ENCODE measurements at regions not wholly inside any gene's neighbourhood (a gene's known extent, or its start where the extent isn't known, plus 50 kb on each side); places are given as distances from the start of the nearest gene placed in this dataset.
A peak's percentile ranks its signal among the peaks of the same experiment; 100 is the strongest.
"Not testable (repeated sequence)": the region's sequence is repeated elsewhere in the genome, so short reads cannot be mapped to it uniquely, and the experiment has no call there.

GRCh38 chr5:105885266-105885665 is 1785.5 kb downstream of the EFNA5 start:
- peak; percentile 67 for DNase-seq

GRCh38 chr5:105882956-105883481 is 1787.7 kb downstream of the EFNA5 start:
- DNase-seq: no peak

GRCh38 chr5:105878402-105878801 is 1792.3 kb downstream of the EFNA5 start:
- no peak for DNase-seq

- no peak for DNase-seq
Measured at GRCh38 chr5:105877592-105877991, 1793.1 kb downstream of the EFNA5 start.

GRCh38 chr5:105874316-105874715 is 1796.4 kb downstream of the EFNA5 start:
- DNase-seq: no peak

GRCh38 chr5:105872569-105873270 is 1798.0 kb downstream of the EFNA5 start:
- no peak for DNase-seq

GRCh38 chr5:105868038-105868780 is 1802.5 kb downstream of the EFNA5 start:
- no peak for DNase-seq

- DNase-seq: no peak
Measured at GRCh38 chr5:105865834-105866233, 1804.9 kb downstream of the EFNA5 start.

GRCh38 chr5:105859350-105859749 is 1811.4 kb downstream of the EFNA5 start:
- not testable (repeated sequence) for DNase-seq

- DNase-seq: peak; percentile 62
Measured at GRCh38 chr5:105849701-105850100, 1821.0 kb downstream of the EFNA5 start.

GRCh38 chr5:105840800-105841199 is 1829.9 kb downstream of the EFNA5 start:
- DNase-seq: no peak

GRCh38 chr5:105836887-105837286 is 1833.8 kb downstream of the EFNA5 start:
- DNase-seq: no peak

- peak; percentile 59 for DNase-seq
Measured at GRCh38 chr5:105836268-105836667, 1834.5 kb downstream of the EFNA5 start.

- no peak for DNase-seq
Measured at GRCh38 chr5:105828821-105829220, 1841.9 kb downstream of the EFNA5 start.

- DNase-seq: no peak
Measured at GRCh38 chr5:105821800-105822199, 1848.9 kb downstream of the EFNA5 start.

GRCh38 chr5:105817914-105818313 is 1852.8 kb downstream of the EFNA5 start:
- DNase-seq: no peak

- no peak for DNase-seq
Measured at GRCh38 chr5:105817416-105817815, 1853.3 kb downstream of the EFNA5 start.

GRCh38 chr5:105816961-105817360 is 1853.8 kb downstream of the EFNA5 start:
- DNase-seq: peak; percentile 82

GRCh38 chr5:105812304-105812703 is 1858.4 kb downstream of the EFNA5 start:
- DNase-seq: no peak

- DNase-seq: no peak
Measured at GRCh38 chr5:105807951-105808350, 1862.8 kb downstream of the EFNA5 start.

GRCh38 chr5:105807290-105807689 is 1863.4 kb downstream of the EFNA5 start:
- DNase-seq: peak; percentile 82

- DNase-seq: peak; percentile 73
Measured at GRCh38 chr5:105806596-105806995, 1864.1 kb downstream of the EFNA5 start.

- peak; percentile 45 for DNase-seq
Measured at GRCh38 chr5:105803431-105803830, 1867.3 kb downstream of the EFNA5 start.

GRCh38 chr5:105794578-105794977 is 1876.2 kb downstream of the EFNA5 start:
- no peak for DNase-seq

Data from fibroblast of skin of back (primary cell).